SK-N-SH (cell line): ENCODE measurements at regions not wholly inside any gene's neighbourhood (a gene's known extent, or its start where the extent isn't known, plus 50 kb on each side); places are given as distances from the start of the nearest gene placed in this dataset.

Experiments
- EZH2phosphoT487 ChIP-seq: fragments of 200-600 bp; sonication (generic); IDR thresholded peaks from 2 replicates; pipeline ENCODE4 v1.6.1; 2017; ENCODE audit warnings: low read depth, mixed run types, mild to moderate bottlenecking, antibody characterized with exemption, moderate library complexity, borderline replicate concordance
- FOXJ3 ChIP-seq: sonication (generic); formaldehyde crosslinking; IDR thresholded peaks from 2 replicates; pipeline ENCODE4 v1.5.1; 2020; ENCODE audit warnings: mild to moderate bottlenecking, missing genetic modification reagents
- GATA2 ChIP-seq: sonication (generic); formaldehyde crosslinking; IDR thresholded peaks from 2 replicates; pipeline ENCODE4 v1.5.0; 2020; ENCODE audit warnings: mild to moderate bottlenecking, missing genetic modification reagents
- MXI1 ChIP-seq: IDR thresholded peaks from 2 replicates; pipeline ENCODE4 v1.6.1; 2012; ENCODE audit warnings: mild to moderate bottlenecking, low read depth, low read length, improper control_type of control experiment
- RAD21 ChIP-seq: IDR thresholded peaks from 2 replicates; pipeline ENCODE4 v1.6.1; 2012; ENCODE audit warnings: mild to moderate bottlenecking, low read length
- SIN3A ChIP-seq: IDR thresholded peaks from 2 replicates; pipeline ENCODE4 v1.6.1; 2012; ENCODE audit warnings: low read depth, mild to moderate bottlenecking, low read length, moderate library complexity, borderline replicate concordance
- TF ChIP-seq, protein P1 (sequence below): fragments of 200-600 bp; sonication (generic); IDR thresholded peaks from 2 replicates; pipeline ENCODE4 v1.6.1; 2017; ENCODE audit warnings: antibody characterized with exemption, mild to moderate bottlenecking, moderate library complexity
- TF ChIP-seq, protein P2 (sequence below): IDR thresholded peaks from 2 replicates; pipeline ENCODE4; 2012
- TF ChIP-seq, protein P3 (sequence below): IDR thresholded peaks from 2 replicates; pipeline ENCODE4 v1.4.0; 2012; ENCODE audit warnings: low read depth

GRCh38 chr2:7471185-7471584 lies 554.0 kb downstream of the RNF144A start:
- TF ChIP-seq RAD21 (no peak), MXI1 (no peak), FOXJ3 (CRISPR knock-in tag) (no peak), GATA2 (no peak), EZH2phosphoT487 (no peak), SIN3A (no peak)
- TF ChIP-seq, protein P1, sequence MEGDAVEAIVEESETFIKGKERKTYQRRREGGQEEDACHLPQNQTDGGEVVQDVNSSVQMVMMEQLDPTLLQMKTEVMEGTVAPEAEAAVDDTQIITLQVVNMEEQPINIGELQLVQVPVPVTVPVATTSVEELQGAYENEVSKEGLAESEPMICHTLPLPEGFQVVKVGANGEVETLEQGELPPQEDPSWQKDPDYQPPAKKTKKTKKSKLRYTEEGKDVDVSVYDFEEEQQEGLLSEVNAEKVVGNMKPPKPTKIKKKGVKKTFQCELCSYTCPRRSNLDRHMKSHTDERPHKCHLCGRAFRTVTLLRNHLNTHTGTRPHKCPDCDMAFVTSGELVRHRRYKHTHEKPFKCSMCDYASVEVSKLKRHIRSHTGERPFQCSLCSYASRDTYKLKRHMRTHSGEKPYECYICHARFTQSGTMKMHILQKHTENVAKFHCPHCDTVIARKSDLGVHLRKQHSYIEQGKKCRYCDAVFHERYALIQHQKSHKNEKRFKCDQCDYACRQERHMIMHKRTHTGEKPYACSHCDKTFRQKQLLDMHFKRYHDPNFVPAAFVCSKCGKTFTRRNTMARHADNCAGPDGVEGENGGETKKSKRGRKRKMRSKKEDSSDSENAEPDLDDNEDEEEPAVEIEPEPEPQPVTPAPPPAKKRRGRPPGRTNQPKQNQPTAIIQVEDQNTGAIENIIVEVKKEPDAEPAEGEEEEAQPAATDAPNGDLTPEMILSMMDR, result no peak
- TF ChIP-seq, protein P2, sequence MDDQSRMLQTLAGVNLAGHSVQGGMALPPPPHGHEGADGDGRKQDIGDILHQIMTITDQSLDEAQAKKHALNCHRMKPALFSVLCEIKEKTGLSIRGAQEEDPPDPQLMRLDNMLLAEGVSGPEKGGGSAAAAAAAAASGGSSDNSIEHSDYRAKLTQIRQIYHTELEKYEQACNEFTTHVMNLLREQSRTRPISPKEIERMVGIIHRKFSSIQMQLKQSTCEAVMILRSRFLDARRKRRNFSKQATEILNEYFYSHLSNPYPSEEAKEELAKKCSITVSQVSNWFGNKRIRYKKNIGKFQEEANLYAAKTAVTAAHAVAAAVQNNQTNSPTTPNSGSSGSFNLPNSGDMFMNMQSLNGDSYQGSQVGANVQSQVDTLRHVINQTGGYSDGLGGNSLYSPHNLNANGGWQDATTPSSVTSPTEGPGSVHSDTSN, result no peak
- TF ChIP-seq, protein P3, sequence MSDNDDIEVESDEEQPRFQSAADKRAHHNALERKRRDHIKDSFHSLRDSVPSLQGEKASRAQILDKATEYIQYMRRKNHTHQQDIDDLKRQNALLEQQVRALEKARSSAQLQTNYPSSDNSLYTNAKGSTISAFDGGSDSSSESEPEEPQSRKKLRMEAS, result no peak
